ENCODE measurements at regions not wholly inside any gene's neighbourhood (a gene's known extent, or its start where the extent isn't known, plus 50 kb on each side); places are given as distances from the start of the nearest gene placed in this dataset.

DNA sequence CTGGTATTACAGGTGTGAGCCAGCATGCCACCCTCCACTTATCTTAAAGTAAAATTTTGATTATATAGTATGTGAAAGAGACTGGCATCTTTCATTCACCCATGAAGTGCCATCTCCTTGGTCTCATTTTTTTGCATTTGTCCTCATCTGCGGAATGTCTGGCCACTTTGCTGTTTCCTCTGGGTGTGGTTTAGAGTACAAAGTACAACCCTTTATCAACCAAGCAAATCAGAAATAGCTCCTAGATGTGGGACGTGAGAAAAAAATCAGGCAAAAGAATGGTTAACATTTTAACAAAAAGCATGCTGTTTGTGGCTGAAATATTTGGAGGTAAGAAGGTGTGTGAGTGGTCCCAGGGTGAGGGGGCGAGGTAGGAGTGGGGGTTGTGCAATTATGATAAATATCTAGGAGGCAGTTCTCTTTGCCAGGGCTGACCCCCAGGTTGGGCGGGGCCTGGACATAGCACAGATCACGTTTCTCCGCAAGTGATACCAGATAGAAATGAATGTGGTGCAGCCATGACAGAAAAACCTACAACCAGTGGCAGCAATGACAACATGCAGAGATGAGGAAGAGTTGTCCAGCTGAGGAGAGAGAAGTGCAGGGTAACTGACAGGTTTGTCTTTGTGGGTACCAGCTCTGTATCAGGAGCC lies 115.8 kb upstream of the SERTAD2 start:
- no peak for DNase-seq

DNA sequence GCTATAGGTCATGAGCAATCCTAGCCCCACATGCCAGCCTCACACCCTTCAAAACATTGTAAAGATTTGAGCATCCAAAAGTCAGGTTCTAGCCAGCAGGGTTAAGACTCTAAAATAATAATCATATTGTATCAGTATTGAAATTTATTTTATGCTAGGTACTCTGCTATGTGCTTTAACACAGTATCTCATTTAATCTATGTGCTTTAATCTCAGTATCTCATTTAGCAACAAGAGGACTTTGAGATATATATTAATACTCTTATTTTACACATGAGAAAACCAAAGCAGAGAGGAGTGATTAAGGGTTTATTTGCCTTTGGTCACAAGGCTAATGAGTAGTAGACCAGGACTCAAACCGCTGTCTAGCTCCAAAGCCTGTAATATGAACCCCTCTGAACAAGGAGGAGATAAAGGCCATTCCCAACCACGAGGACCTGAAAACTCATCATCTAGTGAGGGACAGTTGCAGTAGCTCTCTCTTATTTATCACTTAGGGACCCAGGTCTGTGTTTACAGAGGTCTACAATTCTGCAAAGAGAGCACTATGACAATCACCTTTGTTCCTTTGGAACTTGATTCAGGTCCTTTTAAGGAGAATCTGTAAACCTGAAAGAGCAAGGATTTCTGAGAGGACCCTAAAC lies 116.5 kb upstream of the SERTAD2 start:
- DNase-seq = no peak

DNA sequence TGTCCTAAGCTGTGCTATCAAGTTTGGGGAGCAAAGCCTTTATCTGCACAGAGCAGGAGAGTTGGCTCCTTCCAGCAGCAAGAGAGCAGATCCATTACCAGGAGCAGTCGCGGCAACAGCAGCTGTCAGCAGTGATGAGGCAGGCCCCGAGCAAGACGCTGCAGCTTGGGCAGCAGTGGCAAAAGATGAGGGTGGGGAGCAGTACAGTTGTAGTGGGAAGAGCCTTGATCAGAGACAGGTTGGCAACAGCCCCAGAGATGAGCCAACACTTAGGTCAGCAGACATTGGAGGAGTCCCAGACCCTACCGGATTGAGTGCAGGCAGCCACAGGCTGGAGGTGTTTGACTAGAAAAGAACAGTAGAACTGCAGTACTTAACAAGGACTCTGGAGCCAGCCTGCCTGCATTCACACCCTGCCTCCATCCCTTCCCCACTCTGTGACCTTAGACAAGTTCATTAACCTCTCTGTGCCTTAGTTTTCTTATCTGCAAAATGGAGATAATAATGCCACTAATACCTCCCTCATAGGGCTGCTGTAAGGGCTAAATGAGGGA lies 117.1 kb upstream of the SERTAD2 start:
- no peak for DNase-seq

DNA sequence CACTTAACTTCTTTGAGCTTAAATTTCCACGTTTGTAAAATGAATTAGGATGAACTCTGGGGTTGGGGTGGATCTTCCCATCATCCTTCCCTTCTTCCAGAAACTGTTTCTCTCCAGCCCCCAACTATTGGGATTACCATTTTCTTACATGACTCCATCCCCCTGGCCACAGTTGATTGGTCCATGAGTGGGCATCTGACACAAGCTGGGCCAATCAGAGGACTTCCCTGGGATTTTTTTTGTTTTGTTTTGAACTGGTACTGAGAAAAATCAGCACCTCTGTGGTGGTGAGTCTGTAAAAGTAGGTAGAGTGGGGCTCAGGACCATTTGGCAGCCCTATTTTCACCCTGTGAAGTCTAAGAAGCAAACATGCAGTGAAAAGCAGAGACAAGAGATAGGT lies 118.0 kb upstream of the SERTAD2 start:
- DNase-seq = no peak

DNA sequence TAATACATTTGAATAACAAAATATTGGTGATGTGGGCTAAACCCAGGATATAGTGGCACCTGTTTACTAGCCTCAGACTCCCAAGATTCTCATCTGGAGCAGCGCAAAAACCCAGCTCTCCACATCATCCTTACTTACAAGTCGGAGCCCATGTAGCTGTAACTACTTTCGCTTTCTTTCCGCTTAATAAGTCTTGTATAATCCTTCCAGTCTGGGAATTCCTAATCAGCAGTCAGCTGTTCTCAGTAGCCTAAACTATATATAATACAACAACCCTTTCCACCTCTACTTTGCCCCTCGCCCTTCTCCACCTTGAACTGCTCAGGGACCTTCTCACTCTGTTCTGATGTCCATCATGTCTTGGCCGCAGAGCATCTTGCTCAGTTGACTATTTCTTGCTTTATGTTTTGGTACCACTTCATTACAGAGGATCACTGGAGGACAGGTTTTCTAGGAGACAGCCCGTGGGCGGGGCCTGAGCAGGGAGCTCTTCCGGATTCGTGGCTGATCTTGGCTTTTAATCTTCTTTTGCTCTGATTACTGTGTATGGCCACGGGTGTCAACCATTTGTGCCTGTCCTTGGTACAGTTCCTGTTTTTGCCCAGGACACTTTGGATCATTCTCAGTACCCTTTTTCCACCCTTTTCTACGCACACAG lies 119.9 kb upstream of the SERTAD2 start:
- DNase-seq = no peak

DNA sequence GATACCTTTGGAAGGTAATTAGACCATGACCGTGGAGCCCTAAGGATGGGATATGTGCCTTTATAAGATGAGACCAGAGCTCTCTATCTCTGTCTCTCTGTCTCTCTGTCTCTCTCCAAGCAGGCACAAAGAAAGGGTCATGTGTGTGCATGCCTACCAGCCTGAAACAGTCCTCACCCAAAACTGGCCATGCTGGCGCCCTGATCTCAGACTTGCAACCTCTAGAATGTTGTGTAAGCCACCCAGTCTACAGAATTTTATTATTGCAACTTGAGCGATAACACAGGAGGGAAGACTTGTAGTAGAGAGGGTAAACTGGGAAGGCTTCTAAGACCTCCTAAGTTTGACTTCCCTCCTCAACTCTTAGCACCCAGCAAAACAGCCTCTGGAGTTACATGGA lies 124.1 kb upstream of the SERTAD2 start:
- no peak for DNase-seq

DNA sequence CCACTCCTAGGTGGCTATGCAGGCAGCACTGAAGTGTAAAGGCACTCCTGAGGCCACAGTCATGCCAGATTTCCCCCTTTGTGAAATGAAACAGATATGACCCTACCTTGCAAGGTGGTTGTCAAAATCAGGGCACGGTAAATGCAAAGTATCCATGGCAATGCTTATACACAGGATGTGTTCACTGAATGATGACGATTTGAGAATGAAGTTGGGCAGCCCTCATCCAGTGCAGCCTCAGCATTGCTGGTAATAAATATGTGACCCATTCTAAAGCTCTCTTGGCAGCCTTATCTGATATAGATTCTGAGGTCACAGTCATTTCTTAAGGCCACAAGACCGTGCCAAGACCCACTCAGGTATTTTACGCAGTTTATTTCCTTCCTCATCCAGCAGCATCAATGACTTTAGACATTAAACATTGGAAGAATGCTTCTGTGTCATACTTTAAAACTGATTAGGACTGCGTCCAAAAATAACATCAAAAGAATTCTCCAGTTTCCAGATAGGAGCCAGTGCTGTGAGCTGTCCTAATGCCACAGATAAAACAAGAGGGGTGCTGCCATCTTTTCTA lies 125.5 kb upstream of the SERTAD2 start:
- no peak for DNase-seq

DNA sequence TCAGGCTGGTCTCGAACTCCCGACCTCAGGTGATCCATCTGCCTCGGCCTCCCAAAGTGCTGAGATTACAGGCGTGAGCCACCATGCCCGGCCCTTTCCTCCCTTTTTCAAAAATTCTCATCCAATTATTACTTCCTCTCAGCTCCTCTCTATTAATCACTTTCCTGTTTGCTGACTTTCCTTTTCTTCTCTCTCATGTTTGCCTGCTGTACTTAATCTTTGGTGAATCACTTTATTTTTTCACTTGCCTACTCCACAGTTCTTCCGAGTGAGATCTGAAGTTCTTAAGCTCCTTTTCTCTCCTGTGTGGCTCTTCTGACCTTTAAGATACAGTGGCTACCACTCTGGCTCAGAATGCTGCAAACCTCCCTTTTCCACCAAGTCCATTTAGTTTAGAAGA lies 126.3 kb upstream of the SERTAD2 start:
- DNase-seq = no peak

DNA sequence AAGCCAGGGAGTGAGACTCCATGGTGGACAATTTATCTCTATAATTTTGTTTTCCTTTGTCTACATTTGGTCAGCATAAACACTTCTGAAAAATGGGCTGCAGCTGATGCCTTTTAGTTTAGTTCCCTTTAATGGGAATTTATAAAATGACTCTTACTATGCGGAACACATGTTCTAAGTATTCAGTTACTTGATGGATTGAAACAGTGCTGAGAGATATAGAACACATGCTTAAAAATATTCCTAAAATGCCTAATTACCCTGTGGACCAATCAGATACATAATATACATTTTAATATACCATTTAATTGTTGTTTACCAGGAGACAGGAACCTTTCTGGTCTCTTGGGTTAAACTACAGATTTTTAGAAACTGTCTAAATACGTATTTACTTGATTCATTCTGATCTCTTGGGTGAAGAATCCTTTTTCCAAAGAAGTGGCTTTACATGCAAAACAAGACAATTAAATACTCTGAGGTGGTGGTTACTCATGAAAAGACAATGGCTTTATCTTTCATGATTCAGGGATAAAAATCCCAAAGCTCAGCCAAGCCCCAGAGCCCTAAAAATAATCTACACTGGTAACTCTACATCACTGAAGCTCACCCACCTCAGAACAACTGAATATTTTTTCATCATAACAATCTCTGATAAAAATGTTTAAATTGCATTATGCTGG lies 128.1 kb upstream of the SERTAD2 start:
- no peak for DNase-seq

DNA sequence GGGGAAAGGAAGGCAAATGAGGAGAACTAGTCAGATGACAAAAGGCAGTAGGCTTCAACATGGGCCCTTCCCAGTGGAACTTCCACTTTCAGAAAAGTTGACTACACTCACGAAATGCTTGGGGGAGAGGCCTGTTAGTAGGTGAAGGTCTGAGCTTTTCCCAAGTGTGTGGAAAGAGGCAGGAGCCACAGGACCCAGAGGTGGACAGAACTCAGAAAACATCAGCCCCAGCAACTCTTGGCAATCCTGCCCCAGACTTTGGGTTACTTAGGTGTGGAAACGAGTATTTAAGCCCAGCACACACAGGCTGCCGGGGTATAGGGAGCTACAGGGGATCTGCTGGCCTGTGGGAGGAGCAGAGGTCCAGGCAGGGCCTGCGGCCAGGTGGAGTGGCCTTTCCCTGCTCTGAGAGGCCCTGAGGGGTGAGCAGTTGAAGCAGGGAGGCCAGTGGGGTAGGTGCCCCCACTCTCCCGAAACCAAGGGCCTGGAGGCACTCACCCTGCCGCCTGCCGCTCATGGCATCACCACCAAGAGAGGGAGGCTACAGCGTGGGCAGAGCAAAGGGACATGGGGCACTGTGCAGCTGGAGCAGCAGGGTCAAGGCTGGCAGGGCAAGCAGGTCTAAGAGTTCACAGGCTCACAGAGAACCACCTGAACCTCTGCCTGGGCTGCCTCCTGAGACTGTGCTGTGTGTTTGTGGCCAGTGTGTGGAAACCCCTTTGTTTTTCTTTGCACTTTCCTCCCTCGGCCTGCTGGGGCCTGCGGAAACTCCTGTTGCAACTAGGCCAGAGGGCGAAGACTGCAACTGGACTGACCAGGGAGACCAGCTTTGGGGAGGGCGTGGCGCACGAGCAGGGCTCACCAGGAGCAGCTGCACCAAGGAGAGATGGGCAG lies 130.7 kb upstream of the SERTAD2 start:
- DNase-seq = no peak

DNA sequence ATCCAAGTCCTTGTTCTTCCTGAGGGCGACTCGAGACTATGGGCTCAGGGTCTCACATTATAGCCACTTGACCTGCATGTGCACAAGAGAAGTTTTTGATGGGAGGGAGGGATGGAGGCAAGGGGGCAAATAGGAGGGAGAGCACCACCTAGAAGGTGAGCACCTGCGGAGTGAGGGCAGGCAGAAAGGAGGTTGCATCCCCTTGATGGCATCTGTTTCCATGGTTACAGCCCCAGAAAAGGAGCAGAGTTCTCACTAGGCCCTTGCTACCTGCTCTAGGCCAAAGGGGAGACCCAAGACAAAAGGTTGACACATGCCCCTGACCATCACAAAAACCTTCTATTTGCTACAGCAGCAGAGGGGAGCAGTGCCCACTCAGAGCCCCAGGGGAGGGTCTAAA lies 131.5 kb upstream of the SERTAD2 start:
- DNase-seq = no peak

DNA sequence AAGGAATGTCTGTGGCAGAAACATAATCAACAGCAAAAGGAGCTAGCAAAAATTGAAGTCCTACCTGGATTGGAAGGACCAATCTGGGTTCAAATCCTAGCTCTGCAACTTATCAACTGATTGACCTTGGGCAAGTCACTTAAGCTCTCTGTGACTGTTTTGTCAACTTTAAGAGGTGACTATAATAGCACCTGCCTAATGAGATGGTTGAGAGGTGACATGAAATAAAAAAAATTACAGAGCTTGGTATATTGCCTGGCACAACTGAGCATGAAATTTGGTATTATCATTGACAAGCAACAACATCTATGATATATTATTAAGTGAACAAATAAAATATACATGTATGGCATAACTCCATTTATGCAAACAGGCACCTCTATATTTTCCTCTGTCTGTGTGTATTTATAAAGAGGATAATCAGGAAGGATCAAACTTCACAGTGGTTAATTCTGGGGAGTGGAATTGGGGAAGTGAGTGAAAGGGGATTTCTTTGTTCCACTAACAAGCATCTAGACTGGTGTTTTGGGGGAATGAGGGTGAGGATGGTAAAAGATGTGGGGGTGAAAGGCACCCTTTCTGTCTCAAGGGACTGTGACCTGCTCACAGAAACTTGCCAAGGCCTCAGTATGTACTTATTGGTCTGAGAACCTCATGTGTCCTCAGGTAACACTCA lies 132.8 kb upstream of the SERTAD2 start:
- no peak for DNase-seq

DNA sequence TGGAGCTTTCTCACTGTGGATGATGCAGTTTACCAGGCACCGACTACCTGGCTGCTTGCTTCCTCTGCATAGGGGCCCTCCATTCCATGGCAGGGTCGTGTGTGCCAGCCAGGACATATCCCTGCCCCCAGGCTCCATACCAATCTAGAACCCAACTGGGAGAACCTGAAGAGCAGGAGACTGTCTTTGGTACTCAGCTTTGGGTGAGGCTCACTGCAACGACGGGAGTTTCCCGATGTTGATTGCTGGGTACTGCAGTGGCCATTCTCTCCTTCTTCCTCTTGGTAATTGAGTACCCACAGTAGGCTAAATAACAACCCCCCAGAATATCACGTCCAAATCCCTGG lies 133.3 kb upstream of the SERTAD2 start:
- DNase-seq = no peak

DNA sequence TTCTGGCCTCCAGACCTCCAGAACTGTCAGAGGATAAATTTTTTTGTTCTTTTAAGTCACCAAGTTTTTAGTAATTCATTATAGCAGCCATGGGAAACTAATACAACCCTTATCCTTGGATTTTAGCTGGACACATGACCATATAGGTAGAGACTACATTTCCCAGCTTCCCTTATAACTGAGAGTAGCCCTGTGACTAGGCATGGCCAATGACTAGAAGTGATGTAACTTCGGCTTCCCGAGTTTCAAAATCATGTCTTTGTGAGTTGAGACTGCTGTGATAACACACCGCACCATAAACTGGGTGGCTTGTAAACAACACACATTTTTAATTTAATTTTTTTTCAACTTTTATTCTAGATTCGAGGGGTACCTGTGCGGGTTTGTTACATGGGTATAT lies 134.0 kb upstream of the SERTAD2 start:
- no peak for DNase-seq

DNA sequence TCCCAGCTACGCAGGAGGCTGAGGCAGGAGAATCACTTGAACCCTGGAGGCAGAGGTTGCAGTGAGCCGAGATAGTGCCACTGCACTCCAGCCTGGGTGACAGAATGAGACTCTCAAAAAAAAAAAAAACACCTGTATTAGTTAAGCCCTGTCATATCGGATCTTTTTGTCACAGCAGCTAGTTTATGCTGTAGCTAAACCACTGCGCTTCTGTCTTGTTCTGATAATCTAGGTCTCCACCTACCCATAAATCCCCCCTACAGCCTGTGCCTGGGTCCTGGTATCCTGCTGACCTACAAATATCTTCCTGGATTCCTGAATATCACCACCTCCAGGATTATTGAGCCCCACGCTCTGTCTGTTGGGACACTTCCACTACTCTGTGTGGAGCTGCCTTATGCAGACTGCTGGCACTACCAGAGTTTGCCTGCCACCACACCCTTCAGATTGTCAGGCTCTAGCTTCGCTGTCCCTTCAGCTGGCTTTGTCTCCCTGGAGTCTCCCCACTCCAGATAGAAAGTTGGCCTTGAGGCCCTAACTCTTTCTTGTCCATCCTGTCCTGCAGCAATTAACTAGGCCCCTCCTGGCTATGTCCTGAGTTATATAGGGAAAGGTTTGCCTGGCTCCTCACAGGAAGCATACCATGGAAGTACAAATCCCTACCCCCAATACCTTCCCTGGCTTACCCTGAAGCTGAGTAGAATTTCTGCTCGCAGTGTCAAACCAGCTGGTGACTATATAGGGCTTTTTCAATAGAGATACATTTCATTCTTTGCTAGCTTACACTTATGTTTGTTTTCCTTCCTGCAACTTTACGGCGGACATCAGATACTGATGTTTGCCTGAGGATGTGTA lies 136.0 kb upstream of the SERTAD2 start:
- DNase-seq = no peak

DNA sequence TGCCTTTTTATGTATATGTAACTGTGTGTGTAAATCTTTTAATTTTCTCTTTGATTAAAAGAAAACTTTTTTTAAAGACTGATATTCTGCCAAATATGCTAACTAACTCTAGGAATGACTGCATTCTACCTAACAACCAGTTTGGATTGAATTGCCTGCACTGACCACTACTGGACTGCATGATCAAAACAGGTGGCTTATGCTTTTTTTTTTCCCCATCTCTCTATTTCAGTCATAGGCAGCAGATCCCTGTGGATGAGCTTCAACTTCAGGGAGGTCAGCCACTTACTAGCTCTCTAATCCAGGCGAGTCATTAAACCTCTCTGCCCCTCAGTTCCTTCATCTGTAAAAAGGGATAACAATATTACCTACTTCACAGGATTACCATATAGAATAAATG lies 138.6 kb upstream of the SERTAD2 start:
- DNase-seq = no peak

DNA sequence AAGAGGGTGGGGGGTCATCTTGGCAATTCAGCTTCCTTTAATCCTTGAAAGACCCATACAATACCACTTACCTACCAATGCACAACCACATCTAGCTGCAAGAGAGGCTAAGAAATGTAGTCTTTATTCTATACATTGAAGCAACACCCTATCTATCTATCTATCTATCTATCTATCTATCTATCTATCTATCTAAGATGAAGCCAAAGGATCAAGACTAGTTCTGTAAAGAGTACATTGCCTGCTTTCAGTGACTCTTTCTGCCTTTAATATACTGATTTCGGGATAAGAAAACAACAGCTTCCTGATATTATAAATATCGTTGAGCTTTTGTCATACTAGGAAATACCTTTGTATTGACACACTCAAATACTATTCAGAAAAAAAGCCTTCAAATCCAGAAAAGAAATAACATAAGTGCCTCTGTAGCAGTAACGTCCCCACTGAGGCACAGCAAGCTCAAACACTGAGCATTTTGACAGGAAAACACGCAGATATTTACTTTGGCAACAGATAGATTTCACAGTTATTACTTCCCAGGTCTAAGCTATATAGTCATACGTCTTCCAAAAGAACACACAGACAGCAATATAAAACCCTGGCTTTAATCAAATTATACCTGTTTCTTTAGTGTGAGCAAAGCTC lies 139.4 kb upstream of the SERTAD2 start:
- DNase-seq = no peak

DNA sequence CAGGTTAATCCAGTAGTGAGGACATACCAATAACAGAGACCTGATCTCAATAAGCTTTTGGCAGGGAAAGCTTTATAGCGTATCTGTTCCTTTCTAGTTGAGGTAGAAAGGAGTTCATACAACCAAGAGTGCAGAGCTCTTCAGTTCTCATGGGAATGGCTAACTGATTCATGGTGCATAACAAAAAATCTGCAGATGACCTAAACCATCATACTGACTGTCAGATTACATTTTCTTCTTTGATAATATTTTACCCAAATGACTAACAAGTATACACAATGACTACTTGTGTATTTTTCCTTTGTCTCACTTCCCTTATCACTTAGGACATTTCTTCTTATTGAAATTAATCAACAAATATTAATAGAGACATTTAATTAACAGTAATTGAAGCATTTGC lies 140.0 kb upstream of the SERTAD2 start:
- no peak for DNase-seq

DNA sequence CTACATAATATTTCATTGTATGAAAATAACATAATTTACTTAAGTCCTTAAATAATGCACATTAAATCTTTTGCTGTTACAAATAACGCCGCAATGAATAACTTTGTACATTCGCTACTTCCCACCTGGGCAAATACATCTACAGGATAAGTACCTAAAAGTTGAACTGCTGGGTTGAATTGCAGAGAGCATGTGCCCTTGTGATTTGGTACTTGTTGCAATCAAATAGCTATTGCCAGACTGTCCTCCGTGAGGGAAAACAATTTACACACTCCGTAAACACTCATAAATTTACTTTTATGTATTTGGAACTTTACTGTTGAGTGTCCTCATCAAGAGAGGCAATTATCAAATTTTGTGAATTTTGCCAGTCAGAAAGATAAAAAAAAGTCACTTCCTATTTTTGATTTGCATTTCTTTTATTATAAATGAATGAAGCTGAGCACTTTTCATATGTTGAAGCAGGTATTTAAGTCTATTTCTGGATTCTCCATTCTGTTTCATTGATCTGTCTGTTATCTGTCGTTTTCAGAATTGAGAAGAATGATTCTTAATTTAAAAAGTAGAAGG lies 140.8 kb upstream of the SERTAD2 start:
- no peak for DNase-seq

DNA sequence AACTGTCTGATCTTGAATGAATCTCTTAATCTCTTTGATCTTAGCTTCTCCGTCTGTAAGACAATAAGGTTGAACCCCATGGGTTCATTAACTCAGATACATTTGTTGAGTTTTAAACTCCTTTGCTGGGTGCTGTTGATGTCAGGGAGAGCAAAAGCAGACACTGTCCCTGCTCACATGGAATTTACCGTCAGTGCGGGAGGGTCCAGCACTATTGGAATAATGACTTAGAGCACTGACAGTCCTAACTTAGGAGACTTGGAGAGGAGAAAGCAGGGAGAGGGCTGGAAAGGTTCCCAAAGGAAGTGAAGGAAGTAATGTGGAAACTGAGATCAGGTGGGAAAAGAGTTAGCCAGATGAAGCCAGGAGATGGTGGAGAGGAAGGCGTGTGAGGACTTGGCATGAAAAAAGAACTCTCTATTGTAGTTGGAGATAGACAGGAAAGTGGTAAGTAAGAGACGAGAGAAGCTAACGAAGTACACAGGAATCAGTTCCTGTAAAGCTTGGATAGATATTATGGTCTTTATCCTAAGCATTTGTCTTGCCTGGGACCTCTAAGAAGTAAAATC lies 141.4 kb upstream of the SERTAD2 start:
- DNase-seq = no peak
